HepG2 (cell line): ENCODE measurements at regions not wholly inside any gene's neighbourhood (a gene's known extent, or its start where the extent isn't known, plus 50 kb on each side); places are given as distances from the start of the nearest gene placed in this dataset.

Experiments used
- FOSL1 ChIP-seq: sonication (generic); formaldehyde crosslinking; IDR thresholded peaks from 2 replicates; pipeline ENCODE4 v1.9.0; 2021; ENCODE audit warnings: missing genetic modification reagents, borderline replicate concordance
- HNF4A ChIP-seq: sonication (generic); formaldehyde crosslinking; IDR thresholded peaks from 2 replicates; pipeline ENCODE4 v1.4.0; 2020; ENCODE audit warnings: missing genetic modification reagents
- KDM5A ChIP-seq: fragments of 200-600 bp; sonication (generic); IDR thresholded peaks from 2 replicates; pipeline ENCODE4 v1.7.0; 2018; ENCODE audit warnings: antibody characterized with exemption, mild to moderate bottlenecking, low read length, borderline replicate concordance
- PHF8 ChIP-seq: sonication (generic); formaldehyde crosslinking; IDR thresholded peaks from 2 replicates; pipeline ENCODE4 v1.5.0; 2020; ENCODE audit warnings: missing genetic modification reagents
- POLR2A ChIP-seq, 2 experiments: IDR thresholded peaks; 2 replicates each; pipeline ENCODE4 v1.6.1; 2011; ENCODE audit warnings: low read depth in 2 of 2, low read length in 2 of 2, mild to moderate bottlenecking in 1 of 2, moderate library complexity in 1 of 2; ENCODE audit not compliant: insufficient read depth in 1 of 2
- SIX1 ChIP-seq: sonication (generic); formaldehyde crosslinking; IDR thresholded peaks from 2 replicates; pipeline ENCODE4 v1.4.0; 2020; ENCODE audit warnings: missing genetic modification reagents, borderline replicate concordance
- TARDBP ChIP-seq: sonication (generic); formaldehyde crosslinking; IDR thresholded peaks from 2 replicates; pipeline ENCODE4 v1.8.0; 2022; ENCODE audit warnings: mild to moderate bottlenecking, missing genetic modification reagents
- TBX2 ChIP-seq: sonication (generic); formaldehyde crosslinking; IDR thresholded peaks from 2 replicates; pipeline ENCODE4 v1.5.0; 2020; ENCODE audit warnings: missing genetic modification reagents, mild to moderate bottlenecking, borderline replicate concordance
- ZFP82 ChIP-seq: sonication (generic); formaldehyde crosslinking; IDR thresholded peaks from 2 replicates; pipeline ENCODE4 v1.5.1; 2020; ENCODE audit warnings: mild to moderate bottlenecking, missing genetic modification reagents, borderline replicate concordance
- ZFX ChIP-seq: sonication (generic); formaldehyde crosslinking; IDR thresholded peaks from 2 replicates; pipeline ENCODE4 v1.4.0; 2020; ENCODE audit warnings: mild to moderate bottlenecking, low read depth, missing genetic modification reagents, moderate library complexity
- ZNF234 ChIP-seq: sonication (generic); formaldehyde crosslinking; conservative IDR thresholded peaks from 2 replicates; pipeline ENCODE4 v1.5.1; 2020; ENCODE audit warnings: mild to moderate bottlenecking, missing genetic modification reagents
- ZNF614 ChIP-seq: IDR thresholded peaks from 2 replicates; pipeline ENCODE4 v1.6.1; 2018; ENCODE audit warnings: missing biosample characterization, missing genetic modification reagents, inconsistent platforms, borderline replicate concordance
- ZNF687 ChIP-seq: sonication (generic); formaldehyde crosslinking; IDR thresholded peaks from 2 replicates; pipeline ENCODE4 v1.5.1; 2020; ENCODE audit warnings: mild to moderate bottlenecking, missing genetic modification reagents, moderate library complexity
- ZNF773 ChIP-seq: sonication (generic); formaldehyde crosslinking; IDR thresholded peaks from 2 replicates; pipeline ENCODE4 v1.4.0; 2020; ENCODE audit warnings: missing genetic modification reagents, borderline replicate concordance
- TF ChIP-seq, protein P1 (sequence below): sonication (generic); formaldehyde crosslinking; IDR thresholded peaks from 2 replicates; pipeline ENCODE4 v1.4.0; 2020; ENCODE audit warnings: mild to moderate bottlenecking, missing genetic modification reagents
- TF ChIP-seq, protein P2 (sequence below): sonication (generic); formaldehyde crosslinking; IDR thresholded peaks from 2 replicates; pipeline ENCODE4 v1.4.0; 2020; ENCODE audit warnings: missing genetic modification reagents
- TF ChIP-seq, protein P3 (sequence below): sonication (generic); formaldehyde crosslinking; IDR thresholded peaks from 2 replicates; pipeline ENCODE4 v1.4.0; 2020; ENCODE audit warnings: missing genetic modification reagents, borderline replicate concordance

GRCh38 chr4:3819210-3819919, 53.2 kb downstream of the ADRA2C start (continued):
- TF ChIP-seq ZNF687 (CRISPR knock-in tag), result peak; percentile 77
- no peak for TF ChIP-seq ZNF234 (CRISPR knock-in tag)
- TF ChIP-seq PHF8 (CRISPR knock-in tag), result no peak
- TF ChIP-seq POLR2A (IDR thresholded peaks at IDR 0.05; ENCODE audit: insufficient read depth in 1 of 2, low read depth in 2 of 2, low read length in 2 of 2), result no peak
- peak; percentile 19; the same call in 1 of the 2 replicates for TF ChIP-seq FOSL1 (CRISPR knock-in tag)
- TF ChIP-seq, protein P1, sequence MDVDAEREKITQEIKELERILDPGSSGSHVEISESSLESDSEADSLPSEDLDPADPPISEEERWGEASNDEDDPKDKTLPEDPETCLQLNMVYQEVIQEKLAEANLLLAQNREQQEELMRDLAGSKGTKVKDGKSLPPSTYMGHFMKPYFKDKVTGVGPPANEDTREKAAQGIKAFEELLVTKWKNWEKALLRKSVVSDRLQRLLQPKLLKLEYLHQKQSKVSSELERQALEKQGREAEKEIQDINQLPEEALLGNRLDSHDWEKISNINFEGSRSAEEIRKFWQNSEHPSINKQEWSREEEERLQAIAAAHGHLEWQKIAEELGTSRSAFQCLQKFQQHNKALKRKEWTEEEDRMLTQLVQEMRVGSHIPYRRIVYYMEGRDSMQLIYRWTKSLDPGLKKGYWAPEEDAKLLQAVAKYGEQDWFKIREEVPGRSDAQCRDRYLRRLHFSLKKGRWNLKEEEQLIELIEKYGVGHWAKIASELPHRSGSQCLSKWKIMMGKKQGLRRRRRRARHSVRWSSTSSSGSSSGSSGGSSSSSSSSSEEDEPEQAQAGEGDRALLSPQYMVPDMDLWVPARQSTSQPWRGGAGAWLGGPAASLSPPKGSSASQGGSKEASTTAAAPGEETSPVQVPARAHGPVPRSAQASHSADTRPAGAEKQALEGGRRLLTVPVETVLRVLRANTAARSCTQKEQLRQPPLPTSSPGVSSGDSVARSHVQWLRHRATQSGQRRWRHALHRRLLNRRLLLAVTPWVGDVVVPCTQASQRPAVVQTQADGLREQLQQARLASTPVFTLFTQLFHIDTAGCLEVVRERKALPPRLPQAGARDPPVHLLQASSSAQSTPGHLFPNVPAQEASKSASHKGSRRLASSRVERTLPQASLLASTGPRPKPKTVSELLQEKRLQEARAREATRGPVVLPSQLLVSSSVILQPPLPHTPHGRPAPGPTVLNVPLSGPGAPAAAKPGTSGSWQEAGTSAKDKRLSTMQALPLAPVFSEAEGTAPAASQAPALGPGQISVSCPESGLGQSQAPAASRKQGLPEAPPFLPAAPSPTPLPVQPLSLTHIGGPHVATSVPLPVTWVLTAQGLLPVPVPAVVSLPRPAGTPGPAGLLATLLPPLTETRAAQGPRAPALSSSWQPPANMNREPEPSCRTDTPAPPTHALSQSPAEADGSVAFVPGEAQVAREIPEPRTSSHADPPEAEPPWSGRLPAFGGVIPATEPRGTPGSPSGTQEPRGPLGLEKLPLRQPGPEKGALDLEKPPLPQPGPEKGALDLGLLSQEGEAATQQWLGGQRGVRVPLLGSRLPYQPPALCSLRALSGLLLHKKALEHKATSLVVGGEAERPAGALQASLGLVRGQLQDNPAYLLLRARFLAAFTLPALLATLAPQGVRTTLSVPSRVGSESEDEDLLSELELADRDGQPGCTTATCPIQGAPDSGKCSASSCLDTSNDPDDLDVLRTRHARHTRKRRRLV, result no peak
- peak; percentile 87 for TF ChIP-seq HNF4A (CRISPR knock-in tag)
- TF ChIP-seq ZNF773 (CRISPR knock-in tag), result 0 out of 2 replicates have a peak, but pooled peaks have one; percentile 12
- TF ChIP-seq, protein P2, sequence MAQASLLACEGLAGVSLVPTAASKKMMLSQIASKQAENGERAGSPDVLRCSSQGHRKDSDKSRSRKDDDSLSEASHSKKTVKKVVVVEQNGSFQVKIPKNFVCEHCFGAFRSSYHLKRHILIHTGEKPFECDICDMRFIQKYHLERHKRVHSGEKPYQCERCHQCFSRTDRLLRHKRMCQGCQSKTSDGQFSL (CRISPR knock-in tag), result 0 out of 2 replicates have a peak, but pooled peaks have one; percentile 31
- TF ChIP-seq, protein P3, sequence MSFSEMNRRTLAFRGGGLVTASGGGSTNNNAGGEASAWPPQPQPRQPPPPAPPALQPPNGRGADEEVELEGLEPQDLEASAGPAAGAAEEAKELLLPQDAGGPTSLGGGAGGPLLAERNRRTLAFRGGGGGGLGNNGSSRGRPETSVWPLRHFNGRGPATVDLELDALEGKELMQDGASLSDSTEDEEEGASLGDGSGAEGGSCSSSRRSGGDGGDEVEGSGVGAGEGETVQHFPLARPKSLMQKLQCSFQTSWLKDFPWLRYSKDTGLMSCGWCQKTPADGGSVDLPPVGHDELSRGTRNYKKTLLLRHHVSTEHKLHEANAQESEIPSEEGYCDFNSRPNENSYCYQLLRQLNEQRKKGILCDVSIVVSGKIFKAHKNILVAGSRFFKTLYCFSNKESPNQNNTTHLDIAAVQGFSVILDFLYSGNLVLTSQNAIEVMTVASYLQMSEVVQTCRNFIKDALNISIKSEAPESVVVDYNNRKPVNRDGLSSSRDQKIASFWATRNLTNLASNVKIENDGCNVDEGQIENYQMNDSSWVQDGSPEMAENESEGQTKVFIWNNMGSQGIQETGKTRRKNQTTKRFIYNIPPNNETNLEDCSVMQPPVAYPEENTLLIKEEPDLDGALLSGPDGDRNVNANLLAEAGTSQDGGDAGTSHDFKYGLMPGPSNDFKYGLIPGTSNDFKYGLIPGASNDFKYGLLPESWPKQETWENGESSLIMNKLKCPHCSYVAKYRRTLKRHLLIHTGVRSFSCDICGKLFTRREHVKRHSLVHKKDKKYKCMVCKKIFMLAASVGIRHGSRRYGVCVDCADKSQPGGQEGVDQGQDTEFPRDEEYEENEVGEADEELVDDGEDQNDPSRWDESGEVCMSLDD (CRISPR knock-in tag), result peak; percentile 71; the same call in 1 of the 2 replicates
- TF ChIP-seq ZNF614, result no peak; the same call in 1 of the 2 replicates
- TF ChIP-seq TARDBP (CRISPR knock-in tag), result peak; percentile 53
- TF ChIP-seq SIX1 (CRISPR knock-in tag), result peak; percentile 44; the same call in 1 of the 2 replicates
- TF ChIP-seq ZFX (CRISPR knock-in tag), result no peak
- TF ChIP-seq ZFP82 (CRISPR knock-in tag), result no peak
- TF ChIP-seq TBX2 (CRISPR knock-in tag), result peak; percentile 85; the same call in 1 of the 2 replicates
- no peak for TF ChIP-seq KDM5A
